Natural killer cell (primary cell): ENCODE measurements at regions not wholly inside any gene's neighbourhood (a gene's known extent, or its start where the extent isn't known, plus 50 kb on each side); places are given as distances from the start of the nearest gene placed in this dataset.
A peak's percentile ranks its signal among the peaks of the same experiment; 100 is the strongest.

ENCODE experiments used
- ATAC-seq, 3 donors: fragments of 150-1000 bp in 2 of 3; fragments of 200-7000 bp in 1 of 3; cut with Tn5 transposase; 1 replicate in 1 of 3; 2 replicates in 2 of 3; pipeline ENCODE4 v1.10.0; 2021; ENCODE audit warnings: mild to moderate bottlenecking in 2 of 3, moderate library complexity in 2 of 3
- DNase-seq, 2 donors: peaks; one replicate each; pipeline versions ENCODE4 v3.0.0 to v3.0.0-alpha.2; 2013 to 2021; ENCODE audit warnings: mixed read lengths in 1 of 2
- H3K27ac ChIP-seq: one replicate; pipeline ENCODE4 v1.5.1; 2013; ENCODE audit warnings: mild to moderate bottlenecking, low read length
- H3K27me3 ChIP-seq: one replicate; pipeline ENCODE4 v1.6.1; 2013; ENCODE audit warnings: low read length; ENCODE audit not compliant: control insufficient read depth, insufficient read depth
- H3K36me3 ChIP-seq: one replicate; pipeline ENCODE4 v1.6.1; 2013; ENCODE audit warnings: low read length; ENCODE audit not compliant: control insufficient read depth, insufficient read depth
- H3K4me1 ChIP-seq: one replicate; pipeline ENCODE4 v1.6.1; 2013; ENCODE audit warnings: low read length; ENCODE audit not compliant: control insufficient read depth, insufficient read depth
- H3K4me3 ChIP-seq: one replicate; pipeline ENCODE4 v1.5.1; 2013; ENCODE audit warnings: low read length
- H3K9me3 ChIP-seq: one replicate; pipeline ENCODE4 v1.6.1; 2013; ENCODE audit warnings: low read length; ENCODE audit not compliant: control insufficient read depth, insufficient read depth
- H3K27ac Mint-ChIP-seq, 2 donors: one replicate each; pipeline ENCODE4 v1.8.0; 2022; ENCODE audit warnings: mild to moderate bottlenecking in 2 of 2, mixed read lengths in 2 of 2, moderate library complexity in 1 of 2
- H3K27me3 Mint-ChIP-seq, 2 donors: one replicate each; pipeline ENCODE4 v1.8.0; 2022; ENCODE audit warnings: low read depth in 2 of 2, mixed read lengths in 2 of 2
- H3K36me3 Mint-ChIP-seq: one replicate; pipeline ENCODE4 v1.8.0; 2022; ENCODE audit warnings: mixed read lengths
- H3K4me1 Mint-ChIP-seq, 2 donors: one replicate each; pipeline ENCODE4 v1.8.0; 2022; ENCODE audit warnings: mixed read lengths in 2 of 2
- H3K4me3 Mint-ChIP-seq: one replicate; pipeline ENCODE4 v1.8.0; 2022; ENCODE audit warnings: mild to moderate bottlenecking, moderate library complexity, mixed read lengths
- H3K9me3 Mint-ChIP-seq, 2 donors: one replicate each; pipeline ENCODE4 v1.8.0; 2022; ENCODE audit warnings: mixed read lengths in 2 of 2
- WGBS: methylation state at CpG from one replicate; pipeline ENCODE4 v1.1.7; 2013; ENCODE audit warnings: missing lambda C conversion rate; ENCODE audit not compliant: insufficient coverage; 5-methylcytosine and 5-hydroxymethylcytosine counted together
- intact Hi-C: fragments of 100-400 bp; cut with micrococcal nuclease; formaldehyde crosslinking; loops from one replicate; pipeline ENCODE4 v1.14.2; 2022
- TF ChIP-seq, protein P1 (sequence below): fragments of 200-600 bp; IDR thresholded peaks from one replicate; pipeline ENCODE4 v1.8.0; 2022; ENCODE audit warnings: antibody characterized with exemption

DNA sequence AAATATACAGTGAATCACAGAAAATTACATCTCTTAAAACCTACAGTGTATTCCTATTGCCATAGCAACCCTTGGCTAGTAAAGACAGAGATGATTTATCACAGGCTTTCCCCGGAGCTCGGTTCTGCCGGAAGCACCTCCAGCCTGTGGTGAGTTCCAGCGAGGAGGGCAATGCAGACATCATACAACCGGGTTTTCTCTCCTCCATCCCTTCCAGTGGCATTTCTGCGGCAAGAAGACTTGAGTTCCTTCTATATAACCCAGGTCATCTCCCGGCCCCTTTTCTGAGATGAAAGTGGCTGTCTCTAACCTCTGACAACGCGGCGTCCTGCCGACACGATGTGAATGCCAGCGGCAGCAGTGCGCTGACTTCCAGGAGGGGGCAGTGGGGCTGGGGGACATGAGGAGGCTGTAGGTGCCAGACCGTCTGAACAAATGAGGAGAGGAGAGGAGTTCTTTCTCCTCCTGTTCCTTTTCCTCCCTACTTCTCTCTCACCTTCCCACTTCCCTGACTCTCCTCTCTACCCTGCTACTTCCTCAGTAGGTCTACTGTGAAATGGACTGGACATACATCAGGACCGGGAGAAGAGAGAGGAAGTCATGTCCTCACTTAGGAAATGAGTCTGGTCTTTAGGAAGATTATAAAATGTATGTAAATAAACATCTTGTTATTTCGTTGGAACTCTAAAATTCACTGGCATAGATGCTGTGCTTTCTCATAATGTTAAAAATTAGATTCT lies 68.6 kb upstream of the MAX start:
- WGBS, result 4% methylated on average over 16 of the region's 17 CpGs
- no peak overlapping the region for H3K27ac ChIP-seq
- TF ChIP-seq, protein P1, sequence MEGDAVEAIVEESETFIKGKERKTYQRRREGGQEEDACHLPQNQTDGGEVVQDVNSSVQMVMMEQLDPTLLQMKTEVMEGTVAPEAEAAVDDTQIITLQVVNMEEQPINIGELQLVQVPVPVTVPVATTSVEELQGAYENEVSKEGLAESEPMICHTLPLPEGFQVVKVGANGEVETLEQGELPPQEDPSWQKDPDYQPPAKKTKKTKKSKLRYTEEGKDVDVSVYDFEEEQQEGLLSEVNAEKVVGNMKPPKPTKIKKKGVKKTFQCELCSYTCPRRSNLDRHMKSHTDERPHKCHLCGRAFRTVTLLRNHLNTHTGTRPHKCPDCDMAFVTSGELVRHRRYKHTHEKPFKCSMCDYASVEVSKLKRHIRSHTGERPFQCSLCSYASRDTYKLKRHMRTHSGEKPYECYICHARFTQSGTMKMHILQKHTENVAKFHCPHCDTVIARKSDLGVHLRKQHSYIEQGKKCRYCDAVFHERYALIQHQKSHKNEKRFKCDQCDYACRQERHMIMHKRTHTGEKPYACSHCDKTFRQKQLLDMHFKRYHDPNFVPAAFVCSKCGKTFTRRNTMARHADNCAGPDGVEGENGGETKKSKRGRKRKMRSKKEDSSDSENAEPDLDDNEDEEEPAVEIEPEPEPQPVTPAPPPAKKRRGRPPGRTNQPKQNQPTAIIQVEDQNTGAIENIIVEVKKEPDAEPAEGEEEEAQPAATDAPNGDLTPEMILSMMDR, result no peak
- no peak overlapping the region for H3K27ac Mint-ChIP-seq
- peaks cover 4 to 11% of the 10 kb centered on the region in 2 donors for H3K4me1 Mint-ChIP-seq
- no peaks in the 10 kb centered on the region for H3K9me3 ChIP-seq
- ATAC-seq (peak; percentile 43 to 75 (median 73)), DNase-seq (peak in 1 of 2 donors; percentile 60)
- H3K4me3 ChIP-seq, result peak overlapping the region; percentile 30
- intact Hi-C loops, result no loop called here
- H3K4me3 Mint-ChIP-seq, result peak overlapping the region; percentile 2
- H3K36me3 Mint-ChIP-seq, result no peaks in the 10 kb centered on the region
- H3K9me3 Mint-ChIP-seq, result no peaks in the 10 kb centered on the region
- H3K4me1 ChIP-seq, result peaks cover 9% of the 10 kb centered on the region
- no peaks in the 10 kb centered on the region for H3K27me3 ChIP-seq
- H3K36me3 ChIP-seq, result no peaks in the 10 kb centered on the region
- H3K27me3 Mint-ChIP-seq, result peaks cover 28 to 32% of the 10 kb centered on the region in 2 donors

DNA sequence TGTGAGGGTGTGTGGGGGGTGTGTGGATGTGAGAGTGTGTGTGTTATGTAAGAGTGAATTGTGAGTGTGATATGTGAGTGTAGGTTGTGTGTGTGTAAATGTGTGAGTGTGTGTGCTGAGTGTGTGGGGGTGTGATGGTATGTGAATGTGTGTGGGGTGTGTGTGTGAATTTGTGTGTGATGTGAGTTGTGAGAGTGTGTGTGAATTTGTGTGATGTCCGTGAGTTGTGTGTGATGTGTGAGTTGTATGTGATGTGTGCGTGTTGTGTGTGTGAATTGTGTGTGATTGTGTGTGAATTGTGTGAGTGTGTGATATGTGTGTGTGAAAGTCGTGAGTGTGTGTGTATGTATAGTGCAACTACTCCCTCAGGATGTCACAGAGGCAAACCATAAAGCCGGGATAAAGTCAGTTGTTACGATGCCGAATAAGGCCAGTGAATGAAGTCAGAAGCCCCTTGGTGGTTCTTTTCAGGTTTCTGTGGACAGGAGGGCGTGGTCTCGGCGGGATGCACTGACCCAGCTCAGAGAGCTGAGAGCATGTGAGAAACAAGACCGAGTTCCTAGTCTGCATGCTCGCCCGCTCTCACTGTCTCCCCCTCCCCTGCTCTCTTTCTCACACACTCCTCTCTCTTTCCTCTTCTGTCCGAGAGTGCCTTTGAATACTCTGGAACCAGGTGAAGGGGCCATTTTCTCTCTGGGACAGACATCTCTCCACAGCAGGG lies 71.8 kb upstream of the MAX start:
- H3K27me3 ChIP-seq, result no peaks in the 10 kb centered on the region
- Mint-ChIP-seq H3K27ac (no peak overlapping the region), H3K4me1 (peaks cover 4 to 11% of the 10 kb centered on the region in 2 donors), H3K9me3 (no peaks in the 10 kb centered on the region), H3K27me3 (peaks cover 27 to 28% of the 10 kb centered on the region in 2 donors), H3K4me3 (no peak overlapping the region), H3K36me3 (no peaks in the 10 kb centered on the region)
- no peak for DNase-seq
- peaks cover 9% of the 10 kb centered on the region for H3K4me1 ChIP-seq
- 74% methylated on average over 13 of the region's 13 CpGs for WGBS
- H3K36me3 ChIP-seq, result no peaks in the 10 kb centered on the region
- no peak overlapping the region for H3K4me3 ChIP-seq
- TF ChIP-seq, protein P1, result no peak
- no peak overlapping the region for H3K27ac ChIP-seq
- H3K9me3 ChIP-seq, result no peaks in the 10 kb centered on the region
- ATAC-seq, result no peak
- intact Hi-C loops, result no loop called here

DNA sequence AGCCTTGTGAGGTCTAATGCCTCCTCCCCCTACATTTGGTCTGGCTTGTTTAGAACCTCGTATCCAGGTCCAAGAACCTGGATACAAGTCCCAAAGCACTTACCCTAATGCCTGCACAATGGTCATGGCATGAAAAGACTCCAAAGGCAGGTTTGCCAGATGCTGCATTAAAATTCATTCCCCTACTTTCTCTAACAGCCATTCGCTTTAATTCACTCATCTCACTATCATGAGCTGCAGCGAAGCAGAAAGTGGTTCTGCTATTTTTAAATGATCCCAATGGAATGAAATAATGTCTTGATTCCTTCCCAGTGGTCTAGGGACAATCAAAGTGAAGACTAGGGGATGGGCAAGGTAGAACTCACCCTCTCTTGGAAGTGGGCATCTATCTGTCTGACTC lies 72.5 kb upstream of the MAX start:
- Histone ChIP-seq H3K4me3 (no peak overlapping the region), H3K36me3 (no peaks in the 10 kb centered on the region), H3K27ac (no peak overlapping the region), H3K4me1 (peaks cover 9% of the 10 kb centered on the region), H3K9me3 (no peaks in the 10 kb centered on the region), H3K27me3 (no peaks in the 10 kb centered on the region)
- ATAC-seq (no peak), DNase-seq (no peak)
- H3K9me3 Mint-ChIP-seq, result no peaks in the 10 kb centered on the region
- TF ChIP-seq, protein P1, result no peak
- peaks cover 4 to 11% of the 10 kb centered on the region in 2 donors for H3K4me1 Mint-ChIP-seq
- no peaks in the 10 kb centered on the region for H3K36me3 Mint-ChIP-seq
- intact Hi-C loops, result no loop called here
- H3K4me3 Mint-ChIP-seq, result no peak overlapping the region
- H3K27me3 Mint-ChIP-seq, result peaks cover 20 to 27% of the 10 kb centered on the region in 2 donors
- WGBS, result 91% methylated on average over 3 of the region's 3 CpGs
- no peak overlapping the region for H3K27ac Mint-ChIP-seq
